SU-DHL-6 (cell line): ENCODE measurements at regions not wholly inside any gene's neighbourhood (a gene's known extent, or its start where the extent isn't known, plus 50 kb on each side); places are given as distances from the start of the nearest gene placed in this dataset.

Experiments
- H2AFZ ChIP-seq: fragments of 200-600 bp; sonication (generic); 2 replicates; pipeline ENCODE4 v1.6.1; 2014; ENCODE audit warnings: low read depth, mild to moderate bottlenecking, moderate library complexity, mixed read lengths, antibody characterized with exemption, low read length; ENCODE audit not compliant: severe bottlenecking
- H3F3A ChIP-seq: fragments of 200-600 bp; shearing (Covaris generic); 2 replicates; pipeline ENCODE4 v1.6.0; 2016; ENCODE audit warnings: antibody characterized with exemption, mild to moderate bottlenecking; ENCODE audit not compliant: insufficient read depth
- H3K27ac ChIP-seq: fragments of 200-600 bp; sonication (generic); 2 replicates; pipeline ENCODE4 v1.5.1; 2016; ENCODE audit warnings: low read depth, mild to moderate bottlenecking, low read length, moderate library complexity, mixed read lengths
- H3K27me3 ChIP-seq: fragments of 200-600 bp; sonication (generic), shearing (Covaris generic); 2 replicates; pipeline ENCODE4 v1.6.0; 2014; ENCODE audit warnings: mild to moderate bottlenecking, low read length
- H3K36me3 ChIP-seq: fragments of 200-600 bp; sonication (generic); 2 replicates; pipeline ENCODE4 v1.6.1; 2014; ENCODE audit warnings: mild to moderate bottlenecking, low read length, mixed read lengths
- H3K4me2 ChIP-seq: fragments of 300-600, 200-600 bp; shearing (Covaris generic), sonication (generic); 2 replicates; pipeline ENCODE4 v1.6.0; 2014; ENCODE audit warnings: low read length, low read depth, mild to moderate bottlenecking; ENCODE audit not compliant: poor library complexity, severe bottlenecking
- H3K4me3 ChIP-seq: fragments of 200-600 bp; sonication (generic); 2 replicates; pipeline ENCODE4 v1.5.1; 2014; ENCODE audit warnings: antibody characterized with exemption, low read length, mild to moderate bottlenecking, mixed read lengths; ENCODE audit not compliant: insufficient read depth, poor library complexity, severe bottlenecking
- H3K79me2 ChIP-seq: fragments of 200-600 bp; sonication (generic); 2 replicates; pipeline ENCODE4 v1.6.1; 2014; ENCODE audit warnings: mild to moderate bottlenecking, low read length, moderate library complexity; ENCODE audit not compliant: insufficient read depth
- H3K9ac ChIP-seq: fragments of 200-600 bp; sonication (generic); 2 replicates; pipeline ENCODE4 v1.7.0; 2014; ENCODE audit warnings: mild to moderate bottlenecking, low read length
- H3K9me2 ChIP-seq: fragments of 200-600 bp; sonication (generic); replicated peaks from 2 replicates; pipeline ENCODE4 v1.6.1; 2014; ENCODE audit warnings: low read length; ENCODE audit not compliant: insufficient read depth
- H3K9me3 ChIP-seq: fragments of 200-600 bp; sonication (generic); 2 replicates; pipeline ENCODE4 v1.6.1; 2014; ENCODE audit warnings: low read length, mixed read lengths; ENCODE audit not compliant: insufficient read depth
- H4K20me1 ChIP-seq: fragments of 200-600 bp; sonication (generic); 2 replicates; pipeline ENCODE4 v1.6.1; 2014; ENCODE audit warnings: low read depth, mild to moderate bottlenecking, antibody characterized with exemption, low read length, moderate library complexity, mixed read lengths
- EZH2phosphoT487 ChIP-seq: fragments of 200-600 bp; sonication (generic), shearing (Covaris generic); conservative IDR thresholded peaks from 2 replicates; pipeline ENCODE4 v1.6.1; 2018; ENCODE audit warnings: mild to moderate bottlenecking, antibody characterized with exemption, low read length, moderate library complexity, mixed read lengths
- TF ChIP-seq, protein P1 (sequence below): fragments of 200-600 bp; sonication (generic); IDR thresholded peaks from one replicate; pipeline ENCODE4 v1.5.1; 2017; ENCODE audit warnings: antibody characterized with exemption, mild to moderate bottlenecking, low read length, moderate library complexity; ENCODE audit not compliant: insufficient read depth, poor library complexity, severe bottlenecking

DNA sequence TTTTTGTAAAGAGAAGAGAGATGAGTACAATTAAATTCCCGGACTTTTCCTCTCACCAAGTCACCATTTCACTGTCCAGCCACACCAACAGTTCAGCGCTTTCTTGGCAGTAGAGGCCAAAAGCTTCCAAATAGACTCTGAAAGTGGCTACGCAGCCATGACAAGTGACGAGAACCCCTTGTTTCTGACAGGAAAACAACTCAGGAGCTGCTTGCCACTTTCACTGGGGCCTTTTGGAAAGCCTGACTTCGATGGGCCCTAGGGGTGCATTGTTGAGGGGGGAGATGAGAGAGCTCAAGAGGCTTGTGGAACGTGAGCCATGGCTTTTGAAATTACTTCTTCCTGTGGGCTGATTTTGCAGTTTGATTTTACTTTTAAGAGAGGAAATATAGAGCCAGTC lies 422.1 kb upstream of the FAT3 start:
- Histone ChIP-seq H3K79me2 (no peaks in the 10 kb centered on the region), H3K36me3 (no peaks in the 10 kb centered on the region), H3K4me3 (no peak overlapping the region), H2AFZ (no peak overlapping the region), H3K27ac (no peak overlapping the region), H3K9ac (no peak overlapping the region), H3F3A (no peaks in the 10 kb centered on the region), H3K9me3 (no peaks in the 10 kb centered on the region), H3K27me3 (no peaks in the 10 kb centered on the region), H4K20me1 (no peaks in the 10 kb centered on the region), H3K4me2 (no peak overlapping the region), H3K9me2 (no peaks in the 10 kb centered on the region)
- no peak for TF ChIP-seq EZH2phosphoT487
- TF ChIP-seq, protein P1, sequence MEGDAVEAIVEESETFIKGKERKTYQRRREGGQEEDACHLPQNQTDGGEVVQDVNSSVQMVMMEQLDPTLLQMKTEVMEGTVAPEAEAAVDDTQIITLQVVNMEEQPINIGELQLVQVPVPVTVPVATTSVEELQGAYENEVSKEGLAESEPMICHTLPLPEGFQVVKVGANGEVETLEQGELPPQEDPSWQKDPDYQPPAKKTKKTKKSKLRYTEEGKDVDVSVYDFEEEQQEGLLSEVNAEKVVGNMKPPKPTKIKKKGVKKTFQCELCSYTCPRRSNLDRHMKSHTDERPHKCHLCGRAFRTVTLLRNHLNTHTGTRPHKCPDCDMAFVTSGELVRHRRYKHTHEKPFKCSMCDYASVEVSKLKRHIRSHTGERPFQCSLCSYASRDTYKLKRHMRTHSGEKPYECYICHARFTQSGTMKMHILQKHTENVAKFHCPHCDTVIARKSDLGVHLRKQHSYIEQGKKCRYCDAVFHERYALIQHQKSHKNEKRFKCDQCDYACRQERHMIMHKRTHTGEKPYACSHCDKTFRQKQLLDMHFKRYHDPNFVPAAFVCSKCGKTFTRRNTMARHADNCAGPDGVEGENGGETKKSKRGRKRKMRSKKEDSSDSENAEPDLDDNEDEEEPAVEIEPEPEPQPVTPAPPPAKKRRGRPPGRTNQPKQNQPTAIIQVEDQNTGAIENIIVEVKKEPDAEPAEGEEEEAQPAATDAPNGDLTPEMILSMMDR: no peak

DNA sequence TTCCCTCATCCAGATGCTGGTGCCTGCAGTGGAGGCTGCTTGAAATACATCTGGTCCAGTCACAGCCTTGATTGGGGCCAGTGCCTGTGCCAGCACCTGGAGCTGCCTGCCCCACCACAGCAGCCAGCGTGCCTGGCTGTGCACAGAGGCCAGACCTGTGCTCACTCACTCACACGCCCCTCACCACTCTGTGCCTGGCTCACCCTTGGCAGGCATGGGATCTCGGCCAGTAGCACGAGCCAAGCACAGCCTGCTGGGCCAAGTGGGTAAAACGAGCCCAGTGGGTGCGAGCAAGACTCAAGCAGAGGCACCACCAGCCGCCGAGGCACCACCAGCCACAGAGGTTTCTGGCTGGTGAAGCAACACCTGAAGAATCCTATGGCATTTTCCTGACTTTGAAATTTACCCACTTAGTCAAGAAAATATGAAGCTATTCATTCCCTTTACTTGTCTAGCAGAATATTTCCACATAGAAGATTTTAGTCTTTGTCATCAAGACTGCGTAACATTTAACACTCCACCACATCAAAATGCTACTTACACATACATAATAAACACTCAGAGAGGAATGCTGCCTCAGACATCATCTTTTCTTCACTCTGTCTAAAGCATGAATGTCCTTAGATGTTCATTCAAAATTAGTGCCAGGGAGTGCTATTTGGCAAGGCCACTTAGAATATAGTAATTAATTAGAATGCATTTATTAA lies 424.3 kb upstream of the FAT3 start:
- no peak overlapping the region for H3K4me3 ChIP-seq
- no peaks in the 10 kb centered on the region for H4K20me1 ChIP-seq
- TF ChIP-seq, protein P1: no peak
- TF ChIP-seq EZH2phosphoT487: no peak
- no peak overlapping the region for H3K4me2 ChIP-seq
- H3F3A ChIP-seq: no peaks in the 10 kb centered on the region
- H3K27me3 ChIP-seq: no peaks in the 10 kb centered on the region
- no peaks in the 10 kb centered on the region for H3K79me2 ChIP-seq
- H3K27ac ChIP-seq: no peak overlapping the region
- H2AFZ ChIP-seq: no peak overlapping the region
- no peak overlapping the region for H3K9ac ChIP-seq
- no peaks in the 10 kb centered on the region for H3K36me3 ChIP-seq
- H3K9me2 ChIP-seq: no peaks in the 10 kb centered on the region; the same call in 1 of the 2 replicates
- H3K9me3 ChIP-seq: no peaks in the 10 kb centered on the region

DNA sequence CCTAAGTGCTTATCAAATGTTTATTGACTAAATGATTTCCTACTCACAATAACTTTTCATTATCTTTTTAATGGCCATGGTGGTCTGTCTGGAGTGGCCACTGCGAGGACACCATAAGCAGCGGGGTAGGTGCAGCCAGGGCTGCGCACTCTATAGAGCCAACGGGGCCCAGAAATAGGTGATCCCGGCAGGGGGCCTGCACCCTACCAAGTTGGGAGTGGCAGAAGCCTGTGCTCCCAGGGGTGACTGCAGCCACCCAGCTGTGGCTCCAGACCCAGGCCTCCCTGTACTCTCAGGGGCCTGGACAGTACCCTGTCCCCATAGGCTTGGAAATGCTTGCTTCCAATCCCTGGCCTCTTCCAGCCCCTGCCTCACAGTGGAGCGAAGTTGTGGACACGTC lies 426.4 kb upstream of the FAT3 start:
- Histone ChIP-seq H3K4me3 (no peak overlapping the region), H3K27ac (no peak overlapping the region), H3K9ac (no peak overlapping the region), H2AFZ (no peak overlapping the region), H3K9me3 (no peaks in the 10 kb centered on the region), H3K4me2 (no peak overlapping the region), H3F3A (no peaks in the 10 kb centered on the region), H3K27me3 (no peaks in the 10 kb centered on the region), H3K79me2 (no peaks in the 10 kb centered on the region), H3K36me3 (no peaks in the 10 kb centered on the region), H4K20me1 (no peaks in the 10 kb centered on the region), H3K9me2 (no peaks in the 10 kb centered on the region; the same call in 1 of the 2 replicates)
- no peak for TF ChIP-seq EZH2phosphoT487
- TF ChIP-seq, protein P1: no peak
